ENCODE measurements at regions not wholly inside any gene's neighbourhood (a gene's known extent, or its start where the extent isn't known, plus 50 kb on each side); places are given as distances from the start of the nearest gene placed in this dataset.

DNA sequence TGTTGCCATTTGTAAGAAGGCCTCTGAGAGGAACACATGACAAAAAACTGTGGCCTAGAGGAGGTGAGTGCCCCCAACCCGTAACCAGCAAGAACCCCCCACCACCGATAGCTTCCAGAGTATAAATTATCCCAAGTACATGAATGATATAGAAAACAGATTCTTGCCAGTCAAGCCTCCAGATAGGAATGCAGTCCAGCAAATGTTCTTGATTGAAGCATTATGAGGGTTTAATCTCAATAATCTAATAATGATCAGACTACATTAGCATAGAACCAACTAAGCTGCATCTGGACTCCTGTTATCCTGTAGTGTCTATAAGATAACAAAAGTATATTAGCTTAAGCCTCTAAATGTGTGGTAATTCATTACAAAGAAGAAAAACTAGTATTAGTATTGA is 908.9 kb upstream of the ATXN8OS start:
- DNase-seq (ENCODE audit: extremely low read depth in 1 of 4, low spot score in 3 of 4) (no peak), FAIRE-seq (no peak), ATAC-seq (no peak)
- BruUV-seq (replicated peaks): no TSS peak
- no peaks in the 10 kb centered on the region for H3K9me1 ChIP-seq (ENCODE audit: control insufficient read depth, insufficient read depth, low read length)
- no peak overlapping the region for H3K9ac ChIP-seq (ENCODE audit: insufficient read depth in 1 of 2, low read depth in 2 of 2, low read length in 2 of 2)
- H4K20me1 ChIP-seq (replicated peaks; ENCODE audit: control insufficient read depth, insufficient read depth, low read length): no peaks in the 10 kb centered on the region
- H2AFZ ChIP-seq (ENCODE audit: low read depth, low read length): no peak overlapping the region
- no peaks in the 10 kb centered on the region for H3K27me3 ChIP-seq (ENCODE audit: control insufficient read depth in 2 of 2, insufficient read depth in 2 of 2, low read length in 2 of 2)
- ChIA-PET POLR2A (no interaction called here), CTCF (ENCODE audit: low intra/inter-chr PET ratio) (no interaction called here)
- no peak overlapping the region for H3K4me2 ChIP-seq (ENCODE audit: insufficient read depth, low read length)
- H3K36me3 ChIP-seq (ENCODE audit: control insufficient read depth, insufficient read depth, low read length): no peaks in the 10 kb centered on the region
- in situ Hi-C loops (cut with MboI): no loop called here
- TF ChIP-seq RBM39 (optimal IDR thresholded peaks at IDR 0.05; ENCODE audit: low read depth, low read length) (no peak), GATAD2A (IDR thresholded peaks at IDR 0.05) (no peak), NCOA1 (IDR thresholded peaks at IDR 0.05; ENCODE audit: low read depth) (no peak), ZNF561 (CRISPR knock-in tag; conservative IDR thresholded peaks at IDR 0.05) (no peak), PML (IDR thresholded peaks at IDR 0.05; ENCODE audit: low read length) (no peak), SAFB2 (IDR thresholded peaks at IDR 0.05; ENCODE audit: borderline replicate concordance, low read depth, low read length, severe bottlenecking) (no peak), NFE2L1 (tag; IDR thresholded peaks at IDR 0.05; ENCODE audit: borderline replicate concordance, low read depth) (no peak), ETV5 (CRISPR knock-in tag; IDR thresholded peaks at IDR 0.05; ENCODE audit: low read depth) (no peak), SMARCE1 (IDR thresholded peaks at IDR 0.05) (no peak), ZNF124 (CRISPR knock-in tag; IDR thresholded peaks at IDR 0.05) (no peak)
- TF ChIP-seq, protein P1, sequence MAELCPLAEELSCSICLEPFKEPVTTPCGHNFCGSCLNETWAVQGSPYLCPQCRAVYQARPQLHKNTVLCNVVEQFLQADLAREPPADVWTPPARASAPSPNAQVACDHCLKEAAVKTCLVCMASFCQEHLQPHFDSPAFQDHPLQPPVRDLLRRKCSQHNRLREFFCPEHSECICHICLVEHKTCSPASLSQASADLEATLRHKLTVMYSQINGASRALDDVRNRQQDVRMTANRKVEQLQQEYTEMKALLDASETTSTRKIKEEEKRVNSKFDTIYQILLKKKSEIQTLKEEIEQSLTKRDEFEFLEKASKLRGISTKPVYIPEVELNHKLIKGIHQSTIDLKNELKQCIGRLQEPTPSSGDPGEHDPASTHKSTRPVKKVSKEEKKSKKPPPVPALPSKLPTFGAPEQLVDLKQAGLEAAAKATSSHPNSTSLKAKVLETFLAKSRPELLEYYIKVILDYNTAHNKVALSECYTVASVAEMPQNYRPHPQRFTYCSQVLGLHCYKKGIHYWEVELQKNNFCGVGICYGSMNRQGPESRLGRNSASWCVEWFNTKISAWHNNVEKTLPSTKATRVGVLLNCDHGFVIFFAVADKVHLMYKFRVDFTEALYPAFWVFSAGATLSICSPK (IDR thresholded peaks at IDR 0.05; ENCODE audit: borderline replicate concordance): no peak
- no peaks in the 10 kb centered on the region for H3K9me3 ChIP-seq (replicated peaks; ENCODE audit: control insufficient read depth, insufficient read depth, low read depth, low read length)
- no CpG with 5 or more reads among the region's 2 CpGs for WGBS (ENCODE audit: insufficient coverage, low coverage, missing lambda C conversion rate)
- H3K4me1 ChIP-seq (replicated peaks in 1 of 2; ENCODE audit: control insufficient read depth in 2 of 2, insufficient read depth in 2 of 2, low read length in 2 of 2): no peaks in the 10 kb centered on the region
- no peaks in the 10 kb centered on the region for H3K79me2 ChIP-seq (ENCODE audit: control insufficient read depth, insufficient read depth, low read length)
- H3K4me3 ChIP-seq: no peak overlapping the region
- intact Hi-C loops (cut with micrococcal nuclease): no loop called here
- H3K27ac ChIP-seq (ENCODE audit: extremely low read depth, low read depth, low read length): no peak overlapping the region

Data from K562 (cell line).